ENCODE measurements at regions not wholly inside any gene's neighbourhood (a gene's known extent, or its start where the extent isn't known, plus 50 kb on each side); places are given as distances from the start of the nearest gene placed in this dataset.

DNA sequence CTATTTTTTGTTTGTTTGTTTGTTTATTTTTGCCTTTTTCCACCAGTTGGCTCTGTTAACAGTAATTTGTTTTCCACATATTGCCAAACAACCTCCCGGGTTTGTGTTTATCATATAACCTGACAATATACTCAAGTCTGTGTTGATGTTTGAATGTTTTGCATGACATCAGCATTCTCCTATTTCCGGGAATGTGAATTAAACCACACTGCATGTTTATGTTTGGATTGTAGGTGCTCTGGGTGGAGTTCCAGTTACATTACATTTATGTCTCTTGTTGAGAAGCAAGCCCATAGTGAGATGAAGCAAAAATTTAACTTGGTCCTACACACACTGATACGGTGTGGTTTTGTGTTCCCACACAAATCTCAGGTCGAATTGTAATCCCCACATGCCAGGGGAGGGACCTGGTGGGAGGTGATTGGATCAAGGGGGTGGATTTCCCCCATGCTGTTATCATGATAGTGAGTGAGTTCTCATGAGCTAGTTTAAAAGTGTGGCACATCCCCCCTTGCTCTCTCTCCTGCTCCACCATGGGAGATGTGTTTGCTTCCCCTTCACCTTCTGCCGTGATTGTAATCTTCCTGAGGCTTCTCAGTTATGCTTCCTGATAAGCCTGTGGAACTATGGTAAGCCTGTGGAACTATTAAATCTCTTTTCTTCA is 54.4 kb upstream of the CLNK start:
- DNase-seq (ENCODE audit: low spot score) (no peak), ATAC-seq (ENCODE audit: insufficient number of reproducible peaks, low FRiP score, low read depth) (no peak)
- H3K27me3 ChIP-seq (replicated peaks; ENCODE audit: insufficient read depth): no peaks in the 10 kb centered on the region
- no peaks in the 10 kb centered on the region for H3K4me1 ChIP-seq (ENCODE audit: control insufficient read depth in 1 of 2, low read depth in 2 of 2)
- TF ChIP-seq, protein P1, sequence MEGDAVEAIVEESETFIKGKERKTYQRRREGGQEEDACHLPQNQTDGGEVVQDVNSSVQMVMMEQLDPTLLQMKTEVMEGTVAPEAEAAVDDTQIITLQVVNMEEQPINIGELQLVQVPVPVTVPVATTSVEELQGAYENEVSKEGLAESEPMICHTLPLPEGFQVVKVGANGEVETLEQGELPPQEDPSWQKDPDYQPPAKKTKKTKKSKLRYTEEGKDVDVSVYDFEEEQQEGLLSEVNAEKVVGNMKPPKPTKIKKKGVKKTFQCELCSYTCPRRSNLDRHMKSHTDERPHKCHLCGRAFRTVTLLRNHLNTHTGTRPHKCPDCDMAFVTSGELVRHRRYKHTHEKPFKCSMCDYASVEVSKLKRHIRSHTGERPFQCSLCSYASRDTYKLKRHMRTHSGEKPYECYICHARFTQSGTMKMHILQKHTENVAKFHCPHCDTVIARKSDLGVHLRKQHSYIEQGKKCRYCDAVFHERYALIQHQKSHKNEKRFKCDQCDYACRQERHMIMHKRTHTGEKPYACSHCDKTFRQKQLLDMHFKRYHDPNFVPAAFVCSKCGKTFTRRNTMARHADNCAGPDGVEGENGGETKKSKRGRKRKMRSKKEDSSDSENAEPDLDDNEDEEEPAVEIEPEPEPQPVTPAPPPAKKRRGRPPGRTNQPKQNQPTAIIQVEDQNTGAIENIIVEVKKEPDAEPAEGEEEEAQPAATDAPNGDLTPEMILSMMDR (IDR thresholded peaks at IDR 0.05): no peak
- no peak overlapping the region for H3K27ac ChIP-seq
- H3K36me3 ChIP-seq: no peaks in the 10 kb centered on the region
- no peaks in the 10 kb centered on the region for H3K9me3 ChIP-seq
- no peak overlapping the region for H3K4me3 ChIP-seq

DNA sequence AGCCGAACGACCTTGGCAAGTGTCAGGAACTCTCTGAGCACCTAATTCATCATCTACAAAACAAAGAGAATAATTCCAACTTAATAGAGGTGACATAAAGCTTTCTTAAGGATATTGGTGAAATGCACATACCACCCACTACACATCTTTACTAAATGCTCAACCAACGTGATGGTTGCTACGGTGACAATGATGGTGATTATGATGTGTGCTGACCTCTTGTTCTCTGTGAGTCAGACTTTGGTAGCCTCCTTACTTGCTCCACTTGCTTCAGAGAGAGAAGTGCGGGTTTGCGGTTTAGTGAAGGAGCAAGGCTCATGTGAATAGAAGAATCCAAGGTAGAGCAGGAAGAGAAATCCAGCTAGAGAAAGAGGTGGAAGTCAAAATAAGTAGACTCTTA is 52.8 kb upstream of the CLNK start:
- Histone ChIP-seq H3K9me3 (no peaks in the 10 kb centered on the region), H3K4me1 (ENCODE audit: control insufficient read depth in 1 of 2, low read depth in 2 of 2) (no peaks in the 10 kb centered on the region), H3K27me3 (replicated peaks; ENCODE audit: insufficient read depth) (no peaks in the 10 kb centered on the region), H3K27ac (no peak overlapping the region), H3K4me3 (no peak overlapping the region), H3K36me3 (no peaks in the 10 kb centered on the region)
- DNase-seq (ENCODE audit: low spot score) (no peak), ATAC-seq (ENCODE audit: insufficient number of reproducible peaks, low FRiP score, low read depth) (no peak)
- TF ChIP-seq, protein P1 (IDR thresholded peaks at IDR 0.05): no peak

DNA sequence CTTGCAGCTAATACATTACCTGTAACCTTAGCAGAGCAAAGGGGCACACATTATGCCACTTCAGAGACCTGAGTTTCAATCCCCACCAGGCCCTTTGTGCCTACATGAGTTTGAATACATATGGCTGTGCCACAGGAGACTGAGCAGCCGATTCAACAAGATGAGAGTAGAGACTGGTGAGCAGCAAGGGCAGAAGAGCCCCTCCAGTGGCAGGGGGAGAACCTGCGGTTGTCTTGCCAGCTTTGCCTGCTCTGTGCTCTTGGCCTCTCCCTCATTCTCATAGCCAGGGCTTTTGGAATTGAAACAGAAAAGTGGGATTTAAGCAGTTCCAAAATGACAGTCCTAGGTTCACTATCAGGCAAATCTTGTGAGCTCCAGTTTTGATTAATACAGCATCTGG is 52.3 kb upstream of the CLNK start:
- Histone ChIP-seq H3K36me3 (no peaks in the 10 kb centered on the region), H3K27ac (no peak overlapping the region), H3K9me3 (no peaks in the 10 kb centered on the region), H3K27me3 (replicated peaks; ENCODE audit: insufficient read depth) (no peaks in the 10 kb centered on the region), H3K4me1 (ENCODE audit: control insufficient read depth in 1 of 2, low read depth in 2 of 2) (no peaks in the 10 kb centered on the region), H3K4me3 (no peak overlapping the region)
- TF ChIP-seq, protein P1 (IDR thresholded peaks at IDR 0.05): no peak
- ATAC-seq (ENCODE audit: insufficient number of reproducible peaks, low FRiP score, low read depth): no peak
- no peak for DNase-seq (ENCODE audit: low spot score)

DNA sequence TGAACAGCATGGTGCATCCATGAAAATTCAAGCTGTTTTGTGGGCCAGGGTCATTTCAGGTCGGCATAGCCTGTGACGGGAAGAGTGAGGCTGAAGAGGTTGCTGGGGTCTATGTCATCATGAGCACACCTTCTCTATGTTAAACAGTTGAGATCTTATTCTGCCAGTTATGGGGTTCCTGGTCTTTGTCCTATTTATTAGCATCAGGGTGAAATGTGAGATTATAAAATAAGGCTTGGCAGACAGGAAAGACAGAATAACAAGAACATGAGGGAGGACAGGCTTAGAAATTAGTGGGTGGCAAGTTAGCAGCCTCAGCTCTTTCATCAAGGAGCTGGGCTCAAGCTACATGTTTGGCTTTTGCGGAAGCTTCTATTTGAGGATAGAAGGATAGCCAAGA is 51.7 kb upstream of the CLNK start:
- DNase-seq (ENCODE audit: low spot score) (no peak), ATAC-seq (ENCODE audit: insufficient number of reproducible peaks, low FRiP score, low read depth) (no peak)
- H3K9me3 ChIP-seq: no peaks in the 10 kb centered on the region
- H3K27me3 ChIP-seq (replicated peaks; ENCODE audit: insufficient read depth): no peaks in the 10 kb centered on the region
- H3K36me3 ChIP-seq: no peaks in the 10 kb centered on the region
- TF ChIP-seq, protein P1 (IDR thresholded peaks at IDR 0.05): no peak
- H3K4me1 ChIP-seq (ENCODE audit: control insufficient read depth in 1 of 2, low read depth in 2 of 2): no peaks in the 10 kb centered on the region
- H3K4me3 ChIP-seq: no peak overlapping the region
- no peak overlapping the region for H3K27ac ChIP-seq

DNA sequence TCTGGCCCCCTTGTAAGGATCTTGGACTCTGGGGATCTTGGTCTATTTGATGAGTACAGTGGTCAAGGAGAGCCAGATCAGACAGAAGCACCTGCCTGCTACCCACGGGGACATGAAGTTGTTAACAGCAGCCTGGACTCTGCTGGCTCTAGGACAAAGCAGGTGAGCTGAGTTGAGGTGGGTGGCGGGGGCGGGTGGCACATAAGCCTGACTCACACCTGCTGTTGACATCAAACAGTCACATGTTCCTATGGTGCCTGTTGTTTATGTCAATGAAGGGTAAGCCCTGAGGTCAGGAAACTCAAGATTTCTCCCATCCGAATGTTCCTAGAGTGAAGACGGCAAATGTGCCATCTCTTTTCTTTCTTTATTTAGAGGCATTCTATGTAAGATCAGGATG is 50.1 kb upstream of the CLNK start:
- DNase-seq (ENCODE audit: low spot score) (no peak), ATAC-seq (ENCODE audit: insufficient number of reproducible peaks, low FRiP score, low read depth) (no peak)
- Histone ChIP-seq H3K9me3 (no peaks in the 10 kb centered on the region), H3K4me1 (ENCODE audit: control insufficient read depth in 1 of 2, low read depth in 2 of 2) (no peaks in the 10 kb centered on the region), H3K4me3 (no peak overlapping the region), H3K27ac (no peak overlapping the region), H3K27me3 (replicated peaks; ENCODE audit: insufficient read depth) (no peaks in the 10 kb centered on the region), H3K36me3 (no peaks in the 10 kb centered on the region)
- TF ChIP-seq, protein P1 (IDR thresholded peaks at IDR 0.05): no peak
